Gastrocnemius medialis (tissue), 4 donors: ENCODE measurements at regions not wholly inside any gene's neighbourhood (a gene's known extent, or its start where the extent isn't known, plus 50 kb on each side); places are given as distances from the start of the nearest gene placed in this dataset.

Experiments used
- ATAC-seq, 2 donors: fragments of 150-250 bp; one replicate each; pipeline ENCODE4 v1.9.1; 2016
- DNase-seq, 2 donors: peaks; one replicate each; pipeline ENCODE4 v3.0.0-alpha.2; 2019
- H3K27ac ChIP-seq, 4 donors: fragments of 200-600 bp; sonication (generic); 1 replicate in 1 of 4; 2 replicates in 3 of 4; pipeline ENCODE4 v1.5.1; 2016 to 2018; ENCODE audit warnings: mild to moderate bottlenecking in 2 of 4, moderate library complexity in 1 of 4
- H3K27me3 ChIP-seq, 3 donors: fragments of 200-600 bp; sonication (generic) in 2 of 3; 1 replicate in 1 of 3; 2 replicates in 2 of 3; pipeline versions ENCODE4 v1.5.1 to v1.6.0; 2016 to 2019; ENCODE audit warnings: mild to moderate bottlenecking in 1 of 3, moderate library complexity in 1 of 3
- H3K36me3 ChIP-seq, 2 donors: fragments of 200-600 bp; sonication (generic) in 1 of 2; one replicate each; pipeline ENCODE4 v1.5.1; 2017 to 2018
- H3K4me1 ChIP-seq, 2 donors: fragments of 200-600 bp; sonication (generic) in 1 of 2; one replicate each; pipeline ENCODE4 v1.5.1; 2016 to 2017; ENCODE audit warnings: mild to moderate bottlenecking in 2 of 2
- H3K4me3 ChIP-seq, 4 donors: fragments of 200-600 bp; sonication (generic) in 3 of 4; 1 replicate in 1 of 4; 2 replicates in 3 of 4; pipeline ENCODE4 v1.5.1; 2016 to 2019; ENCODE audit warnings: mild to moderate bottlenecking in 2 of 4
- H3K9me3 ChIP-seq, 3 donors: fragments of 200-600 bp; sonication (generic) in 2 of 3; 1 replicate in 1 of 3; 2 replicates in 2 of 3; pipeline ENCODE4 v1.5.1; 2016 to 2019
- CTCF ChIP-seq, 5 experiments: fragments of 450-650 bp in 3 of 5; fragments of 200-600 bp in 2 of 5; sonication (generic) in 2 of 5; IDR thresholded peaks in 4 of 5; conservative IDR thresholded peaks in 1 of 5; 1 replicate in 4 of 5; 2 replicates in 1 of 5; pipeline ENCODE4 v1.5.1; 2016 to 2019; ENCODE audit warnings: antibody characterized with exemption in 5 of 5, mild to moderate bottlenecking in 3 of 5, moderate library complexity in 3 of 5
- POLR2A ChIP-seq, 2 donors: fragments of 450-650 bp; IDR thresholded peaks; one replicate each; pipeline ENCODE4 v1.6.1; 2017; ENCODE audit warnings: antibody characterized with exemption in 2 of 2, mild to moderate bottlenecking in 2 of 2, moderate library complexity in 2 of 2
- in situ Hi-C, 4 donors: fragments of 200-750 bp; cut with MboI; loops; one replicate each; pipeline versions ENCODE4 v1.15.0 to v1.8.0; 2017; ENCODE audit warnings: low sequenced_read_pairs in 4 of 4
- intact Hi-C: fragments of 100-400 bp; cut with DNase I; formaldehyde crosslinking; loops from one replicate; pipeline ENCODE4 v1.15.1; 2023; ENCODE audit warnings: low total_unique reads

GRCh38 chr6:170151321-170151771 lies 139.5 kb downstream of the DLL1 start:
- no peak for ATAC-seq
- peaks cover 13 to 24% of the 10 kb centered on the region in 2 donors for H3K4me1 ChIP-seq

GRCh38 chr6:170150590-170150945 lies 140.3 kb downstream of the DLL1 start:
- in situ Hi-C loops = no loop called here
- Histone ChIP-seq H3K36me3 (no peaks in the 10 kb centered on the region), H3K9me3 (no peaks in the 10 kb centered on the region), H3K27ac (peak overlapping the region in 1 of 4 donors; percentile 73), H3K4me3 (no peak overlapping the region), H3K27me3 (no peaks in the 10 kb centered on the region), H3K4me1 (peaks cover 13 to 24% of the 10 kb centered on the region in 2 donors)
- no peak for DNase-seq
- intact Hi-C loops = no loop called here
- TF ChIP-seq CTCF (IDR thresholded peaks at IDR 0.05 in 4 of 5, conservative IDR thresholded peaks at IDR 0.05 in 1 of 5) = no peak
- no peak for TF ChIP-seq POLR2A (IDR thresholded peaks at IDR 0.05)
- no peak for ATAC-seq

More at GRCh38 chr6:170151321-170151771, 139.5 kb downstream of the DLL1 start:
- no peak for TF ChIP-seq POLR2A (IDR thresholded peaks at IDR 0.05)
- no peak for TF ChIP-seq CTCF (IDR thresholded peaks at IDR 0.05 in 4 of 5, conservative IDR thresholded peaks at IDR 0.05 in 1 of 5)
- no peak for DNase-seq
- H3K27ac ChIP-seq = peak overlapping the region; percentile 66 to 80 (median 72)
- no peaks in the 10 kb centered on the region for H3K36me3 ChIP-seq
- in situ Hi-C loops (no loop called here), intact Hi-C loops (no loop called here)
- no peaks in the 10 kb centered on the region for H3K9me3 ChIP-seq
- H3K4me3 ChIP-seq = no peak overlapping the region
- no peaks in the 10 kb centered on the region for H3K27me3 ChIP-seq

GRCh38 chr6:170149681-170150589 lies 140.9 kb downstream of the DLL1 start:
- H3K4me3 ChIP-seq = no peak overlapping the region
- no peaks in the 10 kb centered on the region for H3K36me3 ChIP-seq
- DNase-seq (no peak), ATAC-seq (no peak)
- intact Hi-C loops (no loop called here), in situ Hi-C loops (no loop called here)
- TF ChIP-seq POLR2A (IDR thresholded peaks at IDR 0.05) = no peak
- no peak for TF ChIP-seq CTCF (IDR thresholded peaks at IDR 0.05 in 4 of 5, conservative IDR thresholded peaks at IDR 0.05 in 1 of 5)
- no peaks in the 10 kb centered on the region for H3K9me3 ChIP-seq
- no peaks in the 10 kb centered on the region for H3K27me3 ChIP-seq
- H3K4me1 ChIP-seq = peaks cover 13 to 24% of the 10 kb centered on the region in 2 donors
- peak overlapping the region in 1 of 4 donors; percentile 73 for H3K27ac ChIP-seq

GRCh38 chr6:170148709-170149470 lies 142.0 kb downstream of the DLL1 start:
- Histone ChIP-seq H3K4me1 (peaks cover 13 to 24% of the 10 kb centered on the region in 2 donors), H3K9me3 (no peaks in the 10 kb centered on the region), H3K4me3 (no peak overlapping the region), H3K27me3 (no peaks in the 10 kb centered on the region), H3K27ac (no peak overlapping the region), H3K36me3 (no peaks in the 10 kb centered on the region)
- DNase-seq (no peak), ATAC-seq (no peak)
- intact Hi-C loops = no loop called here
- TF ChIP-seq POLR2A (IDR thresholded peaks at IDR 0.05) (no peak), CTCF (IDR thresholded peaks at IDR 0.05 in 4 of 5, conservative IDR thresholded peaks at IDR 0.05 in 1 of 5) (no peak)
- in situ Hi-C loops = no loop called here
